ENCODE measurements at regions not wholly inside any gene's neighbourhood (a gene's known extent, or its start where the extent isn't known, plus 50 kb on each side); places are given as distances from the start of the nearest gene placed in this dataset.

GRCh38 chr2:129314120-129314519 is 665.3 kb upstream of the RAB6C start:
- H3K4me1 ChIP-seq (ENCODE audit: insufficient read depth, low read length) = no peaks in the 10 kb centered on the region
- POLR2A ChIA-PET (ENCODE audit: unreplicated experiment) = no interaction called here
- no peaks in the 10 kb centered on the region for H3K27me3 ChIP-seq (ENCODE audit: low read length)
- H3F3A ChIP-seq (ENCODE audit: low read length, unreplicated experiment) = no peaks in the 10 kb centered on the region
- no peaks in the 10 kb centered on the region for H3K9me3 ChIP-seq (ENCODE audit: low read length)
- DNase-seq = no peak
- H3K9ac ChIP-seq (ENCODE audit: low read length) = no peak overlapping the region
- no peaks in the 10 kb centered on the region for H3K79me2 ChIP-seq (ENCODE audit: low read length)
- no peak overlapping the region for H3K4me3 ChIP-seq (ENCODE audit: low read length)
- no peak for ATAC-seq
- H2AFZ ChIP-seq (ENCODE audit: low read length) = no peak overlapping the region
- no peaks in the 10 kb centered on the region for H4K20me1 ChIP-seq (ENCODE audit: low read length)
- no peaks in the 10 kb centered on the region for H3K36me3 ChIP-seq (ENCODE audit: low read depth, low read length)
- no peaks in the 10 kb centered on the region for H3K9me2 ChIP-seq (replicated peaks; ENCODE audit: low read length)
- TF ChIP-seq EZH2 (IDR thresholded peaks at IDR 0.05; ENCODE audit: low read length, unreplicated experiment) = no peak
- no peak for TF ChIP-seq EZH2phosphoT487 (IDR thresholded peaks at IDR 0.05; ENCODE audit: borderline replicate concordance, low read length)
- TF ChIP-seq CTCF (conservative IDR thresholded peaks at IDR 0.05; ENCODE audit: low read depth, low read length) = no peak
- no peak overlapping the region for H3K27ac ChIP-seq (ENCODE audit: low read length)
- CTCF ChIA-PET = no interaction called here
- H3K4me2 ChIP-seq (ENCODE audit: low read length) = no peak overlapping the region
- no TSS peak for BruUV-seq (replicated peaks)
- intact Hi-C loops (cut with micrococcal nuclease) = no loop called here

DNA sequence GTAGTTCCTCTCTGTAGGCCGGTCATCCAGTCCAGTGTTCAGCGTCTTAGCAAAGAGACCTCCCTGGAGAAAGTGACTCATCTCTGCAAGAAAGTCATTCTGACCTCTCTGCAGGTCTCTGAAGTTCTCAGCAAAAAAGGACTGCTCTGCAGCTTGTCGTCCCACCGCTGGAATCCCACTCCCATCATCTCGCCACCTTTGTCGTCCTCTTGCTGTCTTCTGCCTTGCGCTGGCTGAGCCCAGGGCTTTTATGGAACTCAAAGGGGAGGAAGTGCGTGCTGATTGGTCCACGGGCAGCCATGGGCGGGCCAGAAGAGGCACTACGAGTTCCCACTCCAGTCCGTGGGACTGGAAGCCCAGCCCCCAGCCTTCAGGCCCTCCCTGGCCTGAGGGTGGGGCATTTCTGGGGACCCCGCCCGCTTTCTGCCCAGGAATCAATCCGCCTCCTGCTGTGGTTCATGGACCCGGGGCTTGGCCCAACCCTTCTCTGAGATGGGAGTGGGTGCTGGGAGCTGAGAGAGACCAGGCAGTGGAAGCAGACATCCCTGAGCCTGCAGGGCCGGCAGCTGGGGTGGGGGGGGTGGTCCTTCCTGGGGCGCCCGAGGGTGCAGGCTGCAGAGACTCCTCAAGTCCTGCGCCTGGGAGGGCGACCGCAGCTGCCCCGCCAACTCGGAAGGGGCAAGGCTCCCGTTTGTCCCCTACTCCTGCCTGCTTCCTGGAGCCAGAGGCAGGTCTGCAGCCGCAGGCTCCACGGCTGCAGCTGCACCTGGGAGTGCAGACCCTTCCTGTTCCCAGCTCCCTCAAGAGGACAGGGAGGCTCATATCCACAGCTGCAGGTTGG is 660.7 kb upstream of the RAB6C start:
- no TSS peak for BruUV-seq (replicated peaks)
- H3K9me3 ChIP-seq (ENCODE audit: low read length) = no peaks in the 10 kb centered on the region
- H3K9ac ChIP-seq (ENCODE audit: low read length) = no peak overlapping the region
- no peaks in the 10 kb centered on the region for H3K4me1 ChIP-seq (ENCODE audit: insufficient read depth, low read length)
- H3K79me2 ChIP-seq (ENCODE audit: low read length) = no peaks in the 10 kb centered on the region
- CTCF ChIA-PET = no interaction called here
- DNase-seq (no peak), ATAC-seq (no peak)
- H3K36me3 ChIP-seq (ENCODE audit: low read depth, low read length) = no peaks in the 10 kb centered on the region
- intact Hi-C loops (cut with micrococcal nuclease) = no loop called here
- no peak overlapping the region for H3K4me2 ChIP-seq (ENCODE audit: low read length)
- no peaks in the 10 kb centered on the region for H4K20me1 ChIP-seq (ENCODE audit: low read length)
- TF ChIP-seq EZH2phosphoT487 (IDR thresholded peaks at IDR 0.05; ENCODE audit: borderline replicate concordance, low read length) (no peak), EZH2 (IDR thresholded peaks at IDR 0.05; ENCODE audit: low read length, unreplicated experiment) (no peak), CTCF (conservative IDR thresholded peaks at IDR 0.05; ENCODE audit: low read depth, low read length) (no peak)
- H3K4me3 ChIP-seq (ENCODE audit: low read length) = no peak overlapping the region
- POLR2A ChIA-PET (ENCODE audit: unreplicated experiment) = no interaction called here
- H3F3A ChIP-seq (ENCODE audit: low read length, unreplicated experiment) = no peaks in the 10 kb centered on the region
- H3K9me2 ChIP-seq (replicated peaks; ENCODE audit: low read length) = no peaks in the 10 kb centered on the region
- H3K27ac ChIP-seq (ENCODE audit: low read length) = no peak overlapping the region
- H3K27me3 ChIP-seq (ENCODE audit: low read length) = no peaks in the 10 kb centered on the region
- H2AFZ ChIP-seq (ENCODE audit: low read length) = no peak overlapping the region

- DNase-seq (no peak), ATAC-seq (no peak)
- ChIA-PET CTCF (no interaction called here), POLR2A (ENCODE audit: unreplicated experiment) (no interaction called here)
- Histone ChIP-seq H2AFZ (ENCODE audit: low read length) (no peak overlapping the region), H3K4me2 (ENCODE audit: low read length) (no peak overlapping the region), H3K9ac (ENCODE audit: low read length) (no peak overlapping the region), H3K4me1 (ENCODE audit: insufficient read depth, low read length) (no peaks in the 10 kb centered on the region), H3F3A (ENCODE audit: low read length, unreplicated experiment) (no peaks in the 10 kb centered on the region), H3K27me3 (ENCODE audit: low read length) (no peaks in the 10 kb centered on the region), H4K20me1 (ENCODE audit: low read length) (no peaks in the 10 kb centered on the region), H3K4me3 (ENCODE audit: low read length) (no peak overlapping the region), H3K27ac (ENCODE audit: low read length) (no peak overlapping the region), H3K79me2 (ENCODE audit: low read length) (no peaks in the 10 kb centered on the region), H3K36me3 (ENCODE audit: low read depth, low read length) (no peaks in the 10 kb centered on the region), H3K9me3 (ENCODE audit: low read length) (no peaks in the 10 kb centered on the region), H3K9me2 (replicated peaks; ENCODE audit: low read length) (no peaks in the 10 kb centered on the region)
- TF ChIP-seq EZH2phosphoT487 (IDR thresholded peaks at IDR 0.05; ENCODE audit: borderline replicate concordance, low read length) (no peak), CTCF (conservative IDR thresholded peaks at IDR 0.05; ENCODE audit: low read depth, low read length) (no peak), EZH2 (IDR thresholded peaks at IDR 0.05; ENCODE audit: low read length, unreplicated experiment) (no peak)
- no TSS peak for BruUV-seq (replicated peaks)
- intact Hi-C loops (cut with micrococcal nuclease) = no loop called here
Observed at GRCh38 chr2:129319422-129319717, 660.1 kb upstream of the RAB6C start.
